SK-N-SH (cell line): ENCODE measurements at regions not wholly inside any gene's neighbourhood (a gene's known extent, or its start where the extent isn't known, plus 50 kb on each side); places are given as distances from the start of the nearest gene placed in this dataset.

Experiments
- CTCF ChIA-PET: fragments of 300-600, 350-600 bp; formaldehyde crosslinking; extraction: SDS; loops from one replicate; lab custom pipeline; 2021; lab: Yijun Ruan, JAX
- POLR2A ChIA-PET: fragments of 350-600 bp; sonication (Branson Sonifier 250); formaldehyde crosslinking; extraction: SDS; loops from one replicate; lab custom pipeline; 2020; ENCODE audit warnings: antibody characterized with exemption, inconsistent platforms; lab: Yijun Ruan, JAX
- DNase-seq: peaks from one replicate; pipeline ENCODE4 v3.0.0; 2012
- H2AFZ ChIP-seq: fragments of 200-600 bp; sonication (generic); 2 replicates; pipeline ENCODE4 v1.8.1; 2016; ENCODE audit warnings: antibody characterized with exemption, mild to moderate bottlenecking, low read depth
- H3F3A ChIP-seq: fragments of 200-600 bp; sonication (generic); replicated peaks from 2 replicates; pipeline ENCODE3; 2016; ENCODE audit warnings: antibody characterized with exemption, mild to moderate bottlenecking; ENCODE audit not compliant: insufficient read depth
- H3K27ac ChIP-seq, 2 experiments: fragments of 200-500 bp in 1 of 2; fragments of 200-600 bp in 1 of 2; sonication (Bioruptor generic) in 1 of 2; sonication (generic), shearing (Covaris generic) in 1 of 2; 2 replicates each; pipeline versions ENCODE4 v1.5.1 to v1.6.1; 2014 to 2016; ENCODE audit warnings: low read depth in 2 of 2, inconsistent platforms in 1 of 2, low read length in 1 of 2, mild to moderate bottlenecking in 1 of 2, mixed read lengths in 1 of 2
- H3K27me3 ChIP-seq: fragments of 200-600 bp; sonication (generic), shearing (Covaris generic); 2 replicates; pipeline ENCODE4 v1.6.1; 2016; ENCODE audit warnings: mixed run types; ENCODE audit not compliant: insufficient read depth
- H3K36me3 ChIP-seq, 2 experiments: fragments of 200-500 bp in 1 of 2; fragments of 200-600 bp in 1 of 2; sonication (Bioruptor generic) in 1 of 2; sonication (generic) in 1 of 2; replicated peaks in 1 of 2; 2 replicates each; pipeline versions ENCODE3 to v1.5.1; 2014 to 2016; ENCODE audit warnings: low read length in 1 of 2, mild to moderate bottlenecking in 1 of 2; ENCODE audit not compliant: insufficient read depth in 2 of 2, control insufficient read depth in 1 of 2
- H3K4me1 ChIP-seq, 2 experiments: fragments of 200-500 bp in 1 of 2; fragments of 200-600 bp in 1 of 2; sonication (Bioruptor generic) in 1 of 2; sonication (generic), shearing (Covaris generic) in 1 of 2; 2 replicates each; pipeline versions ENCODE4 v1.5.1 to v1.6.1; 2014 to 2016; ENCODE audit warnings: low read depth in 1 of 2, low read length in 1 of 2, mixed run types in 1 of 2; ENCODE audit not compliant: insufficient read depth in 2 of 2, control insufficient read depth in 1 of 2
- H3K4me2 ChIP-seq: fragments of 200-600 bp; sonication (generic), shearing (Covaris generic); 2 replicates; pipeline ENCODE4 v1.6.1; 2017; ENCODE audit warnings: mixed run types
- H3K4me3 ChIP-seq, 2 experiments: fragments of 200-500 bp in 1 of 2; fragments of 200-600 bp in 1 of 2; sonication (Bioruptor generic) in 1 of 2; sonication (generic), shearing (Covaris generic) in 1 of 2; 2 replicates each; pipeline versions ENCODE4 v1.5.1 to v1.8.1; 2014 to 2016; ENCODE audit warnings: low read depth in 2 of 2, inconsistent platforms in 1 of 2, low read length in 1 of 2, mild to moderate bottlenecking in 1 of 2, mixed read lengths in 1 of 2, moderate library complexity in 1 of 2
- H3K79me2 ChIP-seq: fragments of 200-600 bp; sonication (generic); 2 replicates; pipeline ENCODE4 v1.8.1; 2017; ENCODE audit warnings: mild to moderate bottlenecking; ENCODE audit not compliant: insufficient read depth
- H3K9ac ChIP-seq: fragments of 200-600 bp; sonication (generic); 2 replicates; pipeline ENCODE4 v1.6.1; 2017; ENCODE audit warnings: mixed run types
- H3K9me2 ChIP-seq: fragments of 200-600 bp; sonication (generic); 2 replicates; pipeline ENCODE4 v1.6.1; 2017; ENCODE audit warnings: mixed run types
- H3K9me3 ChIP-seq: fragments of 200-600 bp; sonication (generic); 2 replicates; pipeline ENCODE4 v1.6.1; 2017; ENCODE audit warnings: mixed run types, mild to moderate bottlenecking, moderate library complexity
- H4K20me1 ChIP-seq: fragments of 200-600 bp; sonication (generic); 2 replicates; pipeline ENCODE4 v1.6.1; 2017; ENCODE audit warnings: mild to moderate bottlenecking, mixed run types; ENCODE audit not compliant: insufficient read depth
- CHD2 ChIP-seq: fragments of 150-350 bp; IDR thresholded peaks from 2 replicates; pipeline ENCODE4 v1.6.1; 2018; ENCODE audit warnings: low read length; ENCODE audit not compliant: partially characterized antibody
- ELF1 ChIP-seq: IDR thresholded peaks from 2 replicates; pipeline ENCODE4 v1.4.0; 2012
- EP300 ChIP-seq, 2 experiments: IDR thresholded peaks; 2 replicates each; pipeline versions ENCODE4 v1.4.0 to v1.6.1; 2012; ENCODE audit warnings: borderline replicate concordance in 1 of 2, low read depth in 1 of 2, low read length in 1 of 2
- EZH2phosphoT487 ChIP-seq: fragments of 200-600 bp; sonication (generic); IDR thresholded peaks from 2 replicates; pipeline ENCODE4 v1.6.1; 2017; ENCODE audit warnings: low read depth, mixed run types, mild to moderate bottlenecking, antibody characterized with exemption, moderate library complexity, borderline replicate concordance
- FOXM1 ChIP-seq: IDR thresholded peaks from 2 replicates; pipeline ENCODE4 v1.4.0; 2012; ENCODE audit warnings: low read depth, mild to moderate bottlenecking
- GABPA ChIP-seq: IDR thresholded peaks from 2 replicates; pipeline ENCODE4 v1.4.0; 2012; ENCODE audit warnings: low read depth, mild to moderate bottlenecking
- IRF3 ChIP-seq: fragments of 150-350 bp; IDR thresholded peaks from 2 replicates; pipeline ENCODE4 v1.6.1; 2016; ENCODE audit warnings: mild to moderate bottlenecking, low read depth, low read length
- JUND ChIP-seq: IDR thresholded peaks from 2 replicates; pipeline ENCODE4 v1.4.0; 2012
- MEF2A ChIP-seq: IDR thresholded peaks from 2 replicates; pipeline ENCODE4 v1.4.0; 2012; ENCODE audit warnings: low read depth, borderline replicate concordance
- PBX3 ChIP-seq: IDR thresholded peaks from 2 replicates; pipeline ENCODE4; 2012
- POLR2AphosphoS5 ChIP-seq: IDR thresholded peaks from 2 replicates; pipeline ENCODE4 v1.6.1; 2012; ENCODE audit warnings: low read depth, low read length
- RCOR1 ChIP-seq: fragments of 150-350 bp; IDR thresholded peaks from 2 replicates; pipeline ENCODE4 v1.6.1; 2017; ENCODE audit warnings: antibody characterized with exemption, low read length
- REST ChIP-seq: IDR thresholded peaks from 2 replicates; pipeline ENCODE4 v1.6.1; 2012; ENCODE audit warnings: mild to moderate bottlenecking, low read depth, low read length, moderate library complexity
- SIN3A ChIP-seq: IDR thresholded peaks from 2 replicates; pipeline ENCODE4 v1.6.1; 2012; ENCODE audit warnings: low read depth, mild to moderate bottlenecking, low read length, moderate library complexity, borderline replicate concordance
- SMC3 ChIP-seq: IDR thresholded peaks from 2 replicates; pipeline ENCODE4 v1.6.1; 2012; ENCODE audit warnings: low read depth, low read length, improper control_type of control experiment
- TAF1 ChIP-seq: IDR thresholded peaks from 2 replicates; pipeline ENCODE4 v1.6.1; 2012; ENCODE audit warnings: low read depth, mild to moderate bottlenecking, low read length, moderate library complexity, borderline replicate concordance
- USF1 ChIP-seq: IDR thresholded peaks from 2 replicates; pipeline ENCODE4 v1.4.0; 2012; ENCODE audit warnings: low read depth, borderline replicate concordance
- USF2 ChIP-seq: fragments of 150-350 bp; IDR thresholded peaks from 2 replicates; pipeline ENCODE4 v1.6.1; 2017; ENCODE audit warnings: antibody characterized with exemption, low read length, low read depth, borderline replicate concordance
- YY1 ChIP-seq: IDR thresholded peaks from 2 replicates; pipeline ENCODE4 v1.4.0; 2012; ENCODE audit warnings: low read depth, mild to moderate bottlenecking
- WGBS: methylation state at CpG from one replicate; pipeline ENCODE4 v1.1.6; 2017; ENCODE audit warnings: low lambda C conversion rate; 5-methylcytosine and 5-hydroxymethylcytosine counted together

GRCh38 chr7:47045207-47046051 is 536.5 kb downstream of the TNS3 start:
- H3K4me1 ChIP-seq, result peaks cover 0 to 13% of the 10 kb centered on the region in 2 experiments; a peak in 2 of 4 replicates
- H3K9me2 ChIP-seq, result no peaks in the 10 kb centered on the region
- H3K36me3 ChIP-seq, result no peaks in the 10 kb centered on the region
- H2AFZ ChIP-seq, result no peak overlapping the region
- no peak overlapping the region for H3K27ac ChIP-seq
- no peaks in the 10 kb centered on the region for H3K9me3 ChIP-seq
- H3K4me2 ChIP-seq, result no peak overlapping the region
- no peak overlapping the region for H3K9ac ChIP-seq
- 51% methylated on average over 11 of the region's 11 CpGs for WGBS
- no peaks in the 10 kb centered on the region for H3K27me3 ChIP-seq
- ChIA-PET POLR2A (no interaction called here), CTCF (interaction anchor here (0.6 to 1.0 kb wide), 2 partner anchors 9 to 1128 kb away, joined by 3 read pairs; no protein-coding TSS in a partner anchor)
- no peaks in the 10 kb centered on the region for H3F3A ChIP-seq
- TF ChIP-seq GABPA, result no peak
- no peak for TF ChIP-seq MEF2A
- TF ChIP-seq POLR2AphosphoS5, result no peak
- TF ChIP-seq TAF1, result no peak
- no peak for TF ChIP-seq REST
- no peak for TF ChIP-seq IRF3
- no peak for TF ChIP-seq PBX3
- TF ChIP-seq ELF1, result no peak
- TF ChIP-seq YY1, result no peak
- TF ChIP-seq SIN3A, result no peak
- TF ChIP-seq SMC3, result no peak
- TF ChIP-seq CHD2, result no peak
- no peak for TF ChIP-seq FOXM1
- no peak for TF ChIP-seq USF2
- no peak for TF ChIP-seq EP300 (IDR thresholded peaks at IDR 0.05; ENCODE audit: borderline replicate concordance in 1 of 2, low read depth in 1 of 2, low read length in 1 of 2)
- TF ChIP-seq EZH2phosphoT487, result no peak
- no peak for TF ChIP-seq USF1
- TF ChIP-seq RCOR1, result no peak
- no peak for TF ChIP-seq JUND
- H3K4me3 ChIP-seq, result no peak overlapping the region
- DNase-seq, result no peak
- H4K20me1 ChIP-seq, result no peaks in the 10 kb centered on the region
- H3K79me2 ChIP-seq, result no peaks in the 10 kb centered on the region
